Eye (tissue), 1 donor: ENCODE measurements at regions not wholly inside any gene's neighbourhood (a gene's known extent, or its start where the extent isn't known, plus 50 kb on each side); places are given as distances from the start of the nearest gene placed in this dataset.
A peak's percentile ranks its signal among the peaks of the same experiment; 100 is the strongest.

ENCODE experiments used
- DNase-seq: peaks from one replicate; pipeline ENCODE4 v3.0.0-alpha.2; 2015

- no peak for DNase-seq
Measured at GRCh38 chr4:184309241-184310170, 91.8 kb upstream of the ENPP6 start.

DNA sequence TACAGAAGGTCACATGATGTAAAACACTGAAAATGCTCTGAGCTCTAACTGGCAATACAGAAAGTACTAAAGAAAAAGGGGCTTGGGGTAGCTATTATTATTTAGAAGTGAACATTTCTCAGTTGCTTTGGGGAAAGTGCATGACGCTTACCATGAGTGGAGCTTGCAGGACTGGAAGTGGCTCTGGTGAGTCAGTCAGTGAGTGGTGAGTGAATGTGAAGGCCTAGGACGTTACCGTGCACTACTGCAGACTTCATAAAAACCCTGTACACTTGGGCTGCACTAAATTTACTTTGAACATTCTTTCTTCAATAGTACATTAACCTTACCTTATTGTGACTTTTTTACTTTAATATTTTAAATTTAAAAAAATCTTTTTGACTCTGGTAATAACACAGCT, 89.3 kb upstream of the ENPP6 start:
- no peak for DNase-seq

GRCh38 chr4:184306470-184306869, 88.8 kb upstream of the ENPP6 start:
- no peak for DNase-seq

- no peak for DNase-seq
Measured at GRCh38 chr4:184300816-184301215, 83.1 kb upstream of the ENPP6 start.

GRCh38 chr4:184298254-184298653, 80.6 kb upstream of the ENPP6 start:
- no peak for DNase-seq

GRCh38 chr4:184295206-184295605, 77.5 kb upstream of the ENPP6 start:
- DNase-seq: no peak

DNA sequence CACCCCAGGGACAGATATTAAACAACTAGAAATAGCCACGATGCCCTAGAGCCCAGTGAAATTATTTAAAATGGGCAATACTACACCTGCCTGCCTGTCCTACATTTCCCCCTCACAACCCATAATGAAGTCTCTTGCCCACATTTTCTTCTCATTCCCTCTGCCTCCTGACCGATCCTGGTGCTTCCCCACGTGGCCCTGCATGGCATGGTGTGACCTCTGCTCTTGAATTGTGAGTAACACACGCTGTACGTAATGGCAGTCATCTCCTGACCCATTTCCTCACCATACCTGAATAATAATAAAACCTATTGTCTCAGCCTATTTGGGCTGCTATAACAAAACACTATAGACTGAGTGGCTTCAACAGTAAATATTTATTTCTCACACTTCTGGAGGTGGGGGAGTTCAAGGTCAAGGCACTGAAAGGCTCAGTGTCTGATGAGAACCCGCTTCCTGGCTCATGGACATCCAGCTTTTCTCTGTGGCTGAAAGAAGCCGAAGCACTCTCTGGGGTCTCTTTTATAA, 77.0 kb upstream of the ENPP6 start:
- DNase-seq: no peak

- DNase-seq: no peak
Measured at GRCh38 chr4:184293552-184293951, 75.9 kb upstream of the ENPP6 start.

- no peak for DNase-seq
Measured at GRCh38 chr4:184292877-184293276, 75.2 kb upstream of the ENPP6 start.

DNA sequence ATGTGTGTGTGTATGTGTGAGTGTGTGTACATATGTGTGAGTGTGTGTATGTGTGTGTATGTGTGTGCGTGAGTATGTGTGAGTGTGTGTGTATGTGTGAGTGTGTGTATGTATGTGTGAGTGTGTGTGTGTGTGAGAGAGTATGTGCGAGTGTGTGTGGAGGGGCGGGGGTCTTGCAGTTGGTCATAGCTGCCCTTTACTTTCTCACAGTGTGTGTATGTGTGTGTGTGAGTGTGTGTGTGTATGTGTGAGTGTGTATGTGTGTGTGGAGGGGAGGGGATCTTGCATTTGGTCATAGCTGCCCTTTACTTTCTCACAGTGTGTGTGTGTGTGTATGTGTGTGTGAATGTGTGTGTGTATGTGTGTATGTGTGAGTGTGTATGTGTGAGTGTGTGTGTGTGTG, 74.8 kb upstream of the ENPP6 start:
- no peak for DNase-seq

DNA sequence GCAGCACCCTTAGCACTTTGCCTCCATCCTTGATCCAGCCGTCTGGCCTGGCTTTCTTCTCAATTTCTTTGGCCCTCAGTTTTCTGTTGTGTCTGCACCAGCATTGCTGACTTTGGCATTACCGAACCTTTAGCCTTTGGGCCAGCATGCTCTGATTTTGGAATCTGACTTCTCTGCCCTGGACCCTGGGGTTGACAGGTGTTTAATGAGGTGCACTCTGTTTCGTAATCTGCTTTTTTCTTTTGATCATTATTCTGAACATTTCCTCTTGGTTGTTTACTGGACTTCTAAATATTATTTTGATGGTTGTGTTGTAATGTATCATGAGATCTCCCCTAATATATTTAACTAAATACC, 71.5 kb upstream of the ENPP6 start:
- DNase-seq: no peak

DNA sequence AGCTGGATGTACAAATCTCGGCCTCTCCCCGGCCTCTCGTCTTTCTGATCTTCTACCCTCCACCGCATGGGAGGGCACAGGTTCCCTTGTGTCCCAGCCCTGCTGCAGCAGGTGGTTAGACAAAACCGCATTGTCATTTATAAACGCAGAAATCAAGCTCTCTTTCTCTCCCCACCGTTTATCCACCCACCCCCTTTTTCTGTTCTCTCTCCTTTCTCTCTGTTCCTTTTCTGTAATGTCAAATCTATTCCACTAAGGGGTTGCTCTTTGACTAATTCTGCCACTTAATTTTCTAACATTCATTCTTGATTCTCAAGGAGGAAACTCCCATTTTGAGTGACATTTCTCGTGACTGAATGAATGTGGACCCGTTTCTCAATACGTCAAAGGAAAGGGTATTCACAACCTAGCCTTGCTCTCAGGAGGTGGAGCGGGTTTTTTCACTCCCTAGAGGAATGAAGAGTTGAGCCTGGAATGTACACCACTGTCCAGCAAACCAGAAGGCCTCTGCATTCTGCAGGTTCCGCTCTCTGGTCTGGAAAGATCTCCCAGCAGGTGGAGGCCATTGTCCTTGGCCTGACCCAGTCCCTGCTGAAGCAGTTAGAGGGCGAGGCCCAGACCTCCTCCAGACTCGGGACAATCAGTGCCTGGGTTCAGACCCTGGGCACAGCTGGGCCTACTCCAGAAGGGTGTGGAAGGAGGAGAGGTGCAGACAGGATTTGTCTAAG, 70.9 kb upstream of the ENPP6 start:
- DNase-seq: no peak

DNA sequence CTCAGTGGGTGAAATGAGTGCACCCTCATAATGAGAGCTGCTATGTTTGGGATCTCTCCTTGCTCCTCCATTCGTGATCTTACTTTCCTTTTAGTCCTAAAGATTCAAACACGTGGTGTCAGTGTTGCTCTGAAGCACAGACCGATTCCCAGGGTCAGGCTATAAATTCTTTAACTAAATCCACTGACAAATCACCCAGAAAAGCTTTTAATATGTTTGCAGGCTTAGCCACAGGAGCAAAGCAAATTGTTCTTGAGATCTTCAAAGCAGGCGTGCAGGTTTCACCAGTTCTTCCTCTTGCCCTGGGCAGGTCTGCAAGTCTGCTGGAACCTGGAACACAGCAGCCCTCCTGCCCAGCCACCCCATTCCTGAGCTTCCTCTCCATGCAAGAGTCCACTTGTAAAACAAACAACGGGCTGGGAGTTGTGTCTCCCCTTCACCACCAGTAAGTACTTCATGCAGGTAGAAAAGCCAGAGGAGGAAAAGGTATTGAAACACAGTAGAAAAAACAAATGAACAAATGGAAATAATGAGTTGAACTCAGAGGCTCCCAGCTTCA, 70.1 kb upstream of the ENPP6 start:
- peak; percentile 64 for DNase-seq

- no peak for DNase-seq
Measured at GRCh38 chr4:184286358-184286757, 68.7 kb upstream of the ENPP6 start.

DNA sequence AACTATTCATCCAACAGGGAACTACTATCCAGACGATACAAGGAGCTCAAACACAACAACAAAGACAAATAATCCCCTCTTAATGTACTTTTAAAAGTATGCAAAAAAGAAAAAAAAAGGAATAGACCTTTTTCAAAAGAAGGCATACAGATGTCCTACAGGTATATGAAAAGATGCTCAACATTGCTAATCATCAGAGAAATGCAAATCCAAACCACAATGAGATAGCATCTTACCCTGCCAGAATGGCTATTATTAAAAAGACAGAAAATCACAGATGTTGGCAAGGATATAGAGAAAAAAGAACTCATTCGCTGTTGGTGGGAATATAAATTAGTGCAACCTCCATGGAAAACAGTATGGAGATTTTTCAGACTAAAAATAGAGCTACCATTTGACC, 67.1 kb upstream of the ENPP6 start:
- DNase-seq: no peak

DNA sequence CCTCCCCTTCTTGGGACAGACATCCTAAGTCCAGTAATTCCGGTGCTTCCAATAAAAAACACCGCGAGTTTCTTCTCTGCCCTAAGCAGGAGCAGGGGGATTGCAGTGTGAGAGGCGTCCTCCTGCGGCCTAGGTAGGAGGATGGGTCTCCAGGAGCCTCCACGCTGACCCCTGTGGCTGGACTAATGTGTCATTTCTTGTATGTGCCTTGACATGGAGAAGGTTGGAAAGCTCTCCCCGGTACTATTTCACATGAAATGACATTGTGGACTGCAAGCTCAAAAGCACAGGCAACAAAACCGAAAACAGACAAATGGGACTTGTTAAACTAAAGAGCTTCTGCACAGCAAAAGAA, 66.6 kb upstream of the ENPP6 start:
- no peak for DNase-seq

GRCh38 chr4:184283659-184284335, 66.1 kb upstream of the ENPP6 start:
- DNase-seq: no peak

DNA sequence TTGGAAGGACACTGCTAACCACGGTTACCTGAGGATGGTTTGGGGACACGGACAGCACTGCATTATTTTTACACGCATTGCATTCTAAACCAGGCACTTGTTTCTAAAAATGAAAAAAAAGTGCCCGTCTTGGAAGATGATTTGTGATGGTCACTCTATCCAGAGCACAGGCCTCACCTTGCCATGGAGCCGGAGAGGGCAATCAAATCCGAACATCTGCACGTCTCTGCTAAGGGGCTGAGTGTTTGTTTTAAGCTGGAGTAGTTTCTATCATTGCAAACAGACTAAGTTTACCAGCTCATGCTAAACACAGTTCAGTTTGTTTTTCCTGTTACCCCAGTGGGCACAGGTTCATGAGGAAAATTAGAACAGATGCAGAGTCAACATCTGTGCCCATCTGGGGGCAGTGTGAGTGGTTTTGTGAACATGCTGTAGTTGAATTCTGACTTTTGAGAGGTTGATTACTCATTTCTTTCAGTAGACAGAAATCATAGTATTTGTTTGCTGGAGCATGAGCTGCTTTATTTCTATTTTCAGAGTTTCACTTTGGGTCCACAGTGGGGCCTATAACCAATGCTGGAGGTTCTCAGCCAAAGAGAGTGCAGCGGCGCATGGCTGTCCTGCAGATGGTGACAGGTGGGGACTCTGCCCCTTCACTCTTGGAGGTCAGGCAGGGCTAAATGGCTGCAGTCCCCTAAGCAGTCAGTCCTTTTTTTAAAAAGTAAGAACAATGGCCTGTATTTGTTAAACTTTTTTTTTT, 65.4 kb upstream of the ENPP6 start:
- no peak for DNase-seq

GRCh38 chr4:184282251-184282713, 64.6 kb upstream of the ENPP6 start:
- DNase-seq: no peak

DNA sequence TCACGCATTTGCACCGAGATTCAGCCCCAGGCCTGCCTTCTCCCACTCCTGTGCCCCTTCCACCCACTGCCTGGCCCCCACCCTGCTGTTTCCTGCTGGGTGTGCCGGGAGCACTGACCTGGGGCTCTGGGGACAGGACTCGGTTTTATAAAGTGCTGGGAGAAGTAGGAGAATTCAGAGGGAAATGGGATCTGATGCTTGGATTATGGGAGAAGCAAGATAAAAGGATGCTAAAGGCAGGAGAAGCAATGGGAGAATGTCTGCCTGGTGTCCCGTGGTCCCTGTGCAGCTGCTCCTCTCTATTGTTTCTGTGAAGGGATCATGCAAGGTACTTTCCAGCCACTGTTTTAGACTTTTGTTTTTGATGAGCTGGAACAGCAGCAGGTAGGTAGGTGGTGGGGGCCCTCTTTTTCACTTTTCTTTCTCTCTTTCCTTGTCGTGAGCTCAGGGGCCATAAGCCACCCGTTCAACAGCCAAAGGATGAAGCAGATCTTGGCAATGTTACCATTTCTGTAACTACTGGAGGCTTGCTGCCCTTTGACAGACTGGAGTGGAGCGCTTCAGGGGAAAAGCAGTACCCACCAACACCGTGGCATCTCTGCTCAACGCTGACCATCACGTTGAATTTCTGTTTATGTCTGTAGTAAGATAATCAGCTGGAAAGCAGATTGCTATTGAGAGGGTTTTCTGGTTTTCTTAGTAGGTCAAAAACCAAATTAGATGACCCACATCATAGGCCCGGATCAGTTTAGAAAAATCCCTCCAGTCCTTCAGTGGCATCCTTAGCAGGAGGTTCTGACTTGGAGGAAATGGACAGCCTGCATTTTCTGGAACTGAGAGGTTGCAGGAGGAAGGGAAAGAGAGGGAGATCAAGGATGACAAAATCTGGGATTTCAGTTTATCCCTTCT, 63.8 kb upstream of the ENPP6 start:
- no peak for DNase-seq

DNA sequence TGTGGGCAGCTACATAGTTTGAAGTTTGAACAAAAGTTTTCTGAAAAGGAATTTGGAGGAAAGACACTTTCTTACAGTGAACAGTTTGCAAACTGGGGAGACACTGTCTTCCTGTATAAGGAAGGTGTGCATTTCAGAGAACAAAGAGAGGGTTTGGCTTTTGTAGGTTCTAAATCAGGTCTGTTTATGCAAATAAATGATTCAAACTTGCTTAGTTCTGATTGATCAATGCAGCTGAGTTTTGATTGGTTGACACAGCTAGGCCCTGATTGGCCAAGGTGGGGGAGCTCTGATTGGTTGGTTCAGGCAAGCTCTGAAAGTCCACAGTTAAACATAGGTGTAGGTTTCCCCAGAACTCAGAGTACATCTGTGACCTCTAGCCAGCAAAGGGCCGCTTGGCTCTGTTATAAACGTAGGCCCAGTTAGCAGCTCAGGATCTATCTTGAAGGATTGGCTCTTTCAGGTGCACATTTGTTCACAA, 63.0 kb upstream of the ENPP6 start:
- DNase-seq: no peak
